MM.1S (cell line): ENCODE measurements at regions not wholly inside any gene's neighbourhood (a gene's known extent, or its start where the extent isn't known, plus 50 kb on each side); places are given as distances from the start of the nearest gene placed in this dataset.

Experiments
- EZH2phosphoT487 ChIP-seq: fragments of 300-600 bp; sonication (generic); IDR thresholded peaks from 2 replicates; pipeline ENCODE4 v1.6.1; 2018; ENCODE audit warnings: antibody characterized with exemption, low read length
- TF ChIP-seq, protein P1 (sequence below): fragments of 300-600 bp; sonication (generic); IDR thresholded peaks from 2 replicates; pipeline ENCODE4 v1.5.1; 2016; ENCODE audit warnings: antibody characterized with exemption, low read length, mixed read lengths

GRCh38 chr16:85330694-85331188 is 218.5 kb upstream of the CIBAR2 start:
- TF ChIP-seq, protein P1, sequence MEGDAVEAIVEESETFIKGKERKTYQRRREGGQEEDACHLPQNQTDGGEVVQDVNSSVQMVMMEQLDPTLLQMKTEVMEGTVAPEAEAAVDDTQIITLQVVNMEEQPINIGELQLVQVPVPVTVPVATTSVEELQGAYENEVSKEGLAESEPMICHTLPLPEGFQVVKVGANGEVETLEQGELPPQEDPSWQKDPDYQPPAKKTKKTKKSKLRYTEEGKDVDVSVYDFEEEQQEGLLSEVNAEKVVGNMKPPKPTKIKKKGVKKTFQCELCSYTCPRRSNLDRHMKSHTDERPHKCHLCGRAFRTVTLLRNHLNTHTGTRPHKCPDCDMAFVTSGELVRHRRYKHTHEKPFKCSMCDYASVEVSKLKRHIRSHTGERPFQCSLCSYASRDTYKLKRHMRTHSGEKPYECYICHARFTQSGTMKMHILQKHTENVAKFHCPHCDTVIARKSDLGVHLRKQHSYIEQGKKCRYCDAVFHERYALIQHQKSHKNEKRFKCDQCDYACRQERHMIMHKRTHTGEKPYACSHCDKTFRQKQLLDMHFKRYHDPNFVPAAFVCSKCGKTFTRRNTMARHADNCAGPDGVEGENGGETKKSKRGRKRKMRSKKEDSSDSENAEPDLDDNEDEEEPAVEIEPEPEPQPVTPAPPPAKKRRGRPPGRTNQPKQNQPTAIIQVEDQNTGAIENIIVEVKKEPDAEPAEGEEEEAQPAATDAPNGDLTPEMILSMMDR, result 0 out of 2 replicates have a peak, but pooled peaks have one; percentile 12
- no peak for TF ChIP-seq EZH2phosphoT487
